Omental fat pad (tissue), 3 donors: ENCODE measurements at regions not wholly inside any gene's neighbourhood (a gene's known extent, or its start where the extent isn't known, plus 50 kb on each side); places are given as distances from the start of the nearest gene placed in this dataset.

Experiments
- ATAC-seq: fragments of 150-250 bp; one replicate; pipeline ENCODE4 v1.9.1; 2016; ENCODE audit warnings: mild to moderate bottlenecking, moderate library complexity; ENCODE audit not compliant: low FRiP score
- DNase-seq: peaks from one replicate; pipeline ENCODE4 v3.0.0-alpha.2; 2019; ENCODE audit warnings: low spot score
- CTCF ChIP-seq, 3 donors: fragments of 450-650 bp; IDR thresholded peaks; one replicate each; pipeline ENCODE4 v1.5.1; 2016 to 2017; ENCODE audit warnings: antibody characterized with exemption in 3 of 3, mild to moderate bottlenecking in 3 of 3, moderate library complexity in 2 of 3

- no peak for TF ChIP-seq CTCF (IDR thresholded peaks at IDR 0.05)
- ATAC-seq (no peak), DNase-seq (no peak)
Observed at GRCh38 chr2:177038787-177039484, 173.7 kb upstream of the HNRNPA3 start.

GRCh38 chr2:177042311-177042710, 170.3 kb upstream of the HNRNPA3 start:
- TF ChIP-seq CTCF (IDR thresholded peaks at IDR 0.05) = no peak
- DNase-seq (no peak), ATAC-seq (no peak)

GRCh38 chr2:177044671-177045070, 167.9 kb upstream of the HNRNPA3 start:
- TF ChIP-seq CTCF (IDR thresholded peaks at IDR 0.05) = no peak
- ATAC-seq = no peak
- DNase-seq = no peak

- ATAC-seq = no peak
- TF ChIP-seq CTCF (IDR thresholded peaks at IDR 0.05) = no peak
- no peak for DNase-seq
Observed at GRCh38 chr2:177048981-177049380, 163.6 kb upstream of the HNRNPA3 start.

- no peak for DNase-seq
- no peak for ATAC-seq
- no peak for TF ChIP-seq CTCF (IDR thresholded peaks at IDR 0.05)
Observed at GRCh38 chr2:177051278-177051677, 161.3 kb upstream of the HNRNPA3 start.

- ATAC-seq (no peak), DNase-seq (no peak)
- no peak for TF ChIP-seq CTCF (IDR thresholded peaks at IDR 0.05)
Observed at GRCh38 chr2:177052471-177052870, 160.1 kb upstream of the HNRNPA3 start.

GRCh38 chr2:177053038-177053437, 159.6 kb upstream of the HNRNPA3 start:
- ATAC-seq = no peak
- no peak for DNase-seq
- TF ChIP-seq CTCF (IDR thresholded peaks at IDR 0.05) = no peak
